ENCODE measurements at regions not wholly inside any gene's neighbourhood (a gene's known extent, or its start where the extent isn't known, plus 50 kb on each side); places are given as distances from the start of the nearest gene placed in this dataset.

DNA sequence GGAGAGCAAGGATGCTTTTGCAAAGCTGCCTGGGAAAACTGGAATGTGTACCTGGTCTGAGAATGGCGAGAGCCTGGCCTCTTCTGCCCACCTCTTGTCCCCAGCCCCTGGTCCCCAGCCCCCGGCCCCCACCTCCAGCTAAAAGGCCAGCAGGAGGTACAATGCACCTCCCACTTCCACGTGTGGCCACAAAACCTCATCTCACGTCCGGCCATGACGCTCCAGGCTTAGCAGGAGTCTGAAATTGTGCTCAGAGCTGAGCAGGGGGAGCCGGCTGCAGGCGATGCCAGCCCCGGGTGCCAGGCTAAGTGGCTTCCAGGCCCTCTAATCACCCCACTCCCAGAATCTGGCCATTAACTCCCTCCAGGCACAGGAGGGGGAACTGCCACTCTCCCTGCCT, 83.1 kb upstream of the PRR20G start:
- DNase-seq (no peak), ATAC-seq (ENCODE audit: low read depth) (no peak)
- POLR2A ChIA-PET (ENCODE audit: unreplicated experiment): no interaction called here
- Histone ChIP-seq H3K9me3 (ENCODE audit: control insufficient read depth, insufficient read depth, low read length) (no peaks in the 10 kb centered on the region), H3K4ac (ENCODE audit: low read depth, low read length) (no peak overlapping the region), H4K20me1 (ENCODE audit: insufficient read depth, low read length) (no peaks in the 10 kb centered on the region), H2BK20ac (ENCODE audit: low read depth, low read length) (no peak overlapping the region), H3K79me1 (ENCODE audit: low read depth in 1 of 2, low read length in 2 of 2) (no peaks in the 10 kb centered on the region), H3K4me3 (ENCODE audit: insufficient read depth, low read depth, low read length) (no peak overlapping the region), H2AK9ac (replicated peaks; ENCODE audit: low read depth, low read length, poor library complexity) (no peak overlapping the region), H3K56ac (ENCODE audit: extremely low read depth, insufficient read depth, low read length) (no peak overlapping the region), H2BK120ac (ENCODE audit: low read depth, low read length) (no peak overlapping the region), H3K23ac (ENCODE audit: low read depth, low read length) (no peak overlapping the region), H3K9me1 (ENCODE audit: insufficient read depth, low read length) (no peaks in the 10 kb centered on the region), H3K4me2 (ENCODE audit: low read depth, low read length) (no peak overlapping the region), H4K5ac (ENCODE audit: low read depth, low read length) (no peak overlapping the region), H2AK5ac (ENCODE audit: low read depth, low read length) (no peak overlapping the region), H3K14ac (replicated peaks; ENCODE audit: low read depth, low read length) (no peak overlapping the region), H3K27me3 (ENCODE audit: control insufficient read depth, insufficient read depth, low read length) (peaks cover 9% of the 10 kb centered on the region; the same call in 1 of the 2 replicates), H2AFZ (replicated peaks; ENCODE audit: low read length, poor library complexity) (no peak overlapping the region), H3K9ac (ENCODE audit: low read depth, low read length) (no peak overlapping the region), H2BK5ac (ENCODE audit: low read depth, low read length, poor library complexity, severe bottlenecking) (no peak overlapping the region), H3K27ac (ENCODE audit: insufficient read depth, low read length) (no peak overlapping the region), H4K8ac (ENCODE audit: low read depth in 2 of 2, low read length in 2 of 2) (no peak overlapping the region), H2BK15ac (ENCODE audit: low read depth, low read length) (no peak overlapping the region), H3K4me1 (ENCODE audit: control insufficient read depth, insufficient read depth, low read length) (no peaks in the 10 kb centered on the region), H3K18ac (ENCODE audit: low read depth, low read length) (no peak overlapping the region), H4K91ac (ENCODE audit: insufficient read depth, low read depth, low read length) (no peak overlapping the region), H3K36me3 (ENCODE audit: control insufficient read depth, insufficient read depth, low read length) (no peaks in the 10 kb centered on the region)
- no TSS peak for BruUV-seq (replicated peaks)
- WGBS, 2 experiments (ENCODE audit: extremely low coverage in 2 of 2, insufficient read length in 1 of 2): no CpG with 5 or more reads among the region's 9 CpGs
- TF ChIP-seq FOS (IDR thresholded peaks at IDR 0.05; ENCODE audit: low read depth, low read length) (no peak), MAFK (IDR thresholded peaks at IDR 0.05; ENCODE audit: low read depth, low read length) (no peak), CEBPB (IDR thresholded peaks at IDR 0.05; ENCODE audit: low read depth, low read length) (no peak)
- in situ Hi-C loops (cut with MboI; ENCODE audit: low sequenced_read_pairs) (no loop called here), intact Hi-C loops (cut with micrococcal nuclease) (no loop called here), dilution Hi-C loops (cut with HindIII; ENCODE audit: low sequenced_read_pairs, unreplicated experiment) (no loop called here)
- CTCF ChIA-PET: no interaction called here

All from IMR-90 (cell line).